OCI-LY1 (cell line): ENCODE measurements at regions not wholly inside any gene's neighbourhood (a gene's known extent, or its start where the extent isn't known, plus 50 kb on each side); places are given as distances from the start of the nearest gene placed in this dataset.
A peak's percentile ranks its signal among the peaks of the same experiment; 100 is the strongest.

Experiments
- H2AFZ ChIP-seq: fragments of 200-600 bp; sonication (generic), shearing (Covaris generic); 2 replicates; pipeline ENCODE4 v1.6.0; 2014; ENCODE audit warnings: antibody characterized with exemption, mild to moderate bottlenecking, low read length
- H3F3A ChIP-seq: fragments of 200-600 bp; sonication (generic), shearing (Covaris generic); 2 replicates; pipeline ENCODE4 v1.6.0; 2014; ENCODE audit warnings: mild to moderate bottlenecking, antibody characterized with exemption, low read length, moderate library complexity; ENCODE audit not compliant: insufficient read depth
- H3K27ac ChIP-seq: fragments of 200-600 bp; sonication (generic); 2 replicates; pipeline ENCODE4 v1.5.1; 2014; ENCODE audit warnings: low read length, mixed run types, mild to moderate bottlenecking, low read depth; ENCODE audit not compliant: poor library complexity, severe bottlenecking
- H3K27me3 ChIP-seq: fragments of 200-600 bp; sonication (generic); 2 replicates; pipeline ENCODE4 v1.6.0; 2014; ENCODE audit warnings: antibody characterized with exemption, mild to moderate bottlenecking, low read length, moderate library complexity; ENCODE audit not compliant: insufficient read depth
- H3K36me3 ChIP-seq: fragments of 200-600 bp; sonication (generic); 2 replicates; pipeline ENCODE4 v1.6.1; 2014; ENCODE audit warnings: mild to moderate bottlenecking, antibody characterized with exemption, low read length, moderate library complexity, mixed read lengths; ENCODE audit not compliant: insufficient read depth
- H3K4me1 ChIP-seq: fragments of 200-600 bp; sonication (generic); 2 replicates; pipeline ENCODE4 v1.5.1; 2014; ENCODE audit warnings: mild to moderate bottlenecking, low read length, moderate library complexity; ENCODE audit not compliant: insufficient read depth, severe bottlenecking
- H3K4me2 ChIP-seq: fragments of 200-600 bp; sonication (generic), shearing (Covaris generic); 2 replicates; pipeline ENCODE4 v1.6.1; 2014; ENCODE audit warnings: low read length
- H3K4me3 ChIP-seq: fragments of 200-600 bp; sonication (generic); 2 replicates; pipeline ENCODE4 v1.5.1; 2014; ENCODE audit warnings: low read length, low read depth, mild to moderate bottlenecking, mixed read lengths; ENCODE audit not compliant: poor library complexity, severe bottlenecking
- H3K79me2 ChIP-seq: fragments of 200-600 bp; shearing (Covaris generic); 2 replicates; pipeline ENCODE4 v1.6.1; 2016; ENCODE audit warnings: mixed run types, low read length, mixed read lengths; ENCODE audit not compliant: insufficient read depth
- H3K9ac ChIP-seq: fragments of 200-600 bp; sonication (generic), shearing (Covaris generic); 2 replicates; pipeline ENCODE4 v1.6.1; 2014; ENCODE audit warnings: mild to moderate bottlenecking, low read length, mixed read lengths
- H3K9me2 ChIP-seq: fragments of 200-600 bp; sonication (generic), shearing (Covaris generic); 2 replicates; pipeline ENCODE4 v1.6.1; 2014; ENCODE audit warnings: low read depth, mild to moderate bottlenecking, low read length, mixed read lengths
- H3K9me3 ChIP-seq: fragments of 200-600 bp; shearing (Covaris generic); 2 replicates; pipeline ENCODE4 v1.6.1; 2014; ENCODE audit warnings: low read length, mixed read lengths
- H4K20me1 ChIP-seq: fragments of 200-600 bp; sonication (generic), shearing (Covaris generic); 2 replicates; pipeline ENCODE4 v1.6.0; 2016; ENCODE audit warnings: mild to moderate bottlenecking, low read length; ENCODE audit not compliant: insufficient read depth
- EZH2 ChIP-seq: fragments of 200-600 bp; sonication (generic), shearing (Covaris generic); IDR thresholded peaks from 2 replicates; pipeline ENCODE4 v1.8.0; 2017; ENCODE audit warnings: borderline replicate concordance, mixed run types, mild to moderate bottlenecking, antibody characterized with exemption, low read length, moderate library complexity, mixed read lengths
- TF ChIP-seq, protein P1 (sequence below): fragments of 200-600 bp; sonication (generic), shearing (Covaris generic); IDR thresholded peaks from 2 replicates; pipeline ENCODE4 v1.5.1; 2017; ENCODE audit warnings: mild to moderate bottlenecking, antibody characterized with exemption, low read length, moderate library complexity, mixed read lengths

DNA sequence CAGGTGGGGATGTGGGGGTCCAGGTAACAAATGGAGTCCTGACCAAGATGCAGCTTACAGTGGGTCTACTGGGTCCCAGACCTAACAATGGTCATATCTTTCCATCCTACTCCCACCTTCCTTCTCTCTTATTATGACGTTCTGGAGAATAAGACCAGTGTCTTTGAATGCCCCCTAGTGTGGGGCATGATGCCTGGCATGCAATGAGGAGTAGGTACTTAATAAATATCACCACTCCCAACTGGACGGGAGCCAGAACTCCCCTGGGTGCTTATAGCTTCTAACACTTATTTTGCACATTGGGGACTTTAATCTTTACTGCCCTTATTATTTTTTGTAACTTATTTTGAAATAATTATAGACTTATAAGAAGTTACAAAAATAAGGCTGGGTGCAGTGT lies 98.2 kb downstream of the NDFIP1 start:
- no peak overlapping the region for H3K27ac ChIP-seq
- no peaks in the 10 kb centered on the region for H3K9me2 ChIP-seq
- H4K20me1 ChIP-seq, result no peaks in the 10 kb centered on the region
- TF ChIP-seq, protein P1, sequence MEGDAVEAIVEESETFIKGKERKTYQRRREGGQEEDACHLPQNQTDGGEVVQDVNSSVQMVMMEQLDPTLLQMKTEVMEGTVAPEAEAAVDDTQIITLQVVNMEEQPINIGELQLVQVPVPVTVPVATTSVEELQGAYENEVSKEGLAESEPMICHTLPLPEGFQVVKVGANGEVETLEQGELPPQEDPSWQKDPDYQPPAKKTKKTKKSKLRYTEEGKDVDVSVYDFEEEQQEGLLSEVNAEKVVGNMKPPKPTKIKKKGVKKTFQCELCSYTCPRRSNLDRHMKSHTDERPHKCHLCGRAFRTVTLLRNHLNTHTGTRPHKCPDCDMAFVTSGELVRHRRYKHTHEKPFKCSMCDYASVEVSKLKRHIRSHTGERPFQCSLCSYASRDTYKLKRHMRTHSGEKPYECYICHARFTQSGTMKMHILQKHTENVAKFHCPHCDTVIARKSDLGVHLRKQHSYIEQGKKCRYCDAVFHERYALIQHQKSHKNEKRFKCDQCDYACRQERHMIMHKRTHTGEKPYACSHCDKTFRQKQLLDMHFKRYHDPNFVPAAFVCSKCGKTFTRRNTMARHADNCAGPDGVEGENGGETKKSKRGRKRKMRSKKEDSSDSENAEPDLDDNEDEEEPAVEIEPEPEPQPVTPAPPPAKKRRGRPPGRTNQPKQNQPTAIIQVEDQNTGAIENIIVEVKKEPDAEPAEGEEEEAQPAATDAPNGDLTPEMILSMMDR, result peak; percentile 38; the same call in 1 of the 2 replicates
- no peak for TF ChIP-seq EZH2
- no peaks in the 10 kb centered on the region for H3K27me3 ChIP-seq
- H3F3A ChIP-seq, result no peaks in the 10 kb centered on the region
- no peak overlapping the region for H3K9ac ChIP-seq
- H3K36me3 ChIP-seq, result no peaks in the 10 kb centered on the region
- H2AFZ ChIP-seq, result no peak overlapping the region
- H3K4me3 ChIP-seq, result no peak overlapping the region
- H3K79me2 ChIP-seq, result no peaks in the 10 kb centered on the region
- no peaks in the 10 kb centered on the region for H3K9me3 ChIP-seq
- no peak overlapping the region for H3K4me2 ChIP-seq
- no peaks in the 10 kb centered on the region for H3K4me1 ChIP-seq

DNA sequence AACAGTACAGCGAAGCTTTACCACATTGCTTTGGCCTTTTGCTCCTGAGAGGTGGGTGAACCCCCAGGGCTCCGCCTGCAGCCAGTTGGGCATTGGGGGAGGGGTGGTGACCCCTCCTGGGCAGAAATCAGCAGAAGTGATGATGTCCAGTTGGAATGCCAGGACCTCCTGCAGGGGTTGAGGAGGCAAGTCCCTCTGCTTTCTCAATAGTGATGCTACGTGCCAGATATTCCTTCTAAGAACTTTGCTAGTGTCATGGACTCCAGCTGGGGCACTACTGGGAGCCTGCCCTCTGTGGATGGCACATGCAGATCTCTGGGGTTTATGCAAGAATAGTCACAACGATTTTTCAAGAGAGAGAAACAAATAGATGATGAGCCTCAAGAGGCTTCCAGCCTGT lies 95.6 kb downstream of the NDFIP1 start:
- Histone ChIP-seq H3K27me3 (no peaks in the 10 kb centered on the region), H3F3A (no peaks in the 10 kb centered on the region), H3K36me3 (no peaks in the 10 kb centered on the region), H3K79me2 (no peaks in the 10 kb centered on the region), H4K20me1 (no peaks in the 10 kb centered on the region), H3K9ac (no peak overlapping the region), H3K9me2 (no peaks in the 10 kb centered on the region), H2AFZ (no peak overlapping the region), H3K4me2 (no peak overlapping the region), H3K27ac (no peak overlapping the region), H3K4me3 (no peak overlapping the region), H3K4me1 (no peaks in the 10 kb centered on the region), H3K9me3 (no peaks in the 10 kb centered on the region)
- TF ChIP-seq, protein P1, result no peak
- no peak for TF ChIP-seq EZH2
